ENCODE measurements at regions not wholly inside any gene's neighbourhood (a gene's known extent, or its start where the extent isn't known, plus 50 kb on each side); places are given as distances from the start of the nearest gene placed in this dataset.

DNA sequence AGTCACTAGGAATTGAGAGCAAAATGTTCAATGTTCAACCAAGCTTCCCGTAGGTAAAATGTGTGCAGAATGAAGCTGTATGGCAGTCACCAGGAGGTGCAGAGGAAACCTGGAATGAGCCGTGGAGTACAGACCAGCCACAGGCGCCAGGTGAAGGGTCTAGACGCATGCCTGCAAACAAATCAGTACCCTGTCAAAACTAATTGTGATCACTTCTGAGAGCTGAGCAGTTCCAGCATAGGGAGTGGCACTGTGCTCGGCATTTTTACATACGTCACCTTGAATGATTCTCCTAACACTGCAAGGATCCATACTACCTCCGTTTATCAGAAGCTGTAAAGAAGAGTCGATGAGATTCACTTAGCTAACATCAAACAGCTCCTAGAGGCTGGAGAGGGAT lies 346.1 kb upstream of the ID2 start:
- H2AFZ ChIP-seq (ENCODE audit: low read length), result no peak overlapping the region
- no peaks in the 10 kb centered on the region for H3K27me3 ChIP-seq (ENCODE audit: insufficient read depth, low read length, poor library complexity, severe bottlenecking)
- H3K9me2 ChIP-seq (replicated peaks; ENCODE audit: low read depth, low read length), result no peaks in the 10 kb centered on the region
- H3K9ac ChIP-seq (ENCODE audit: low read depth, low read length, poor library complexity, severe bottlenecking), result no peak overlapping the region
- peaks cover 35% of the 10 kb centered on the region for H3K4me1 ChIP-seq (ENCODE audit: insufficient read depth, low read length, poor library complexity, severe bottlenecking)
- H4K20me1 ChIP-seq (ENCODE audit: insufficient read depth, low read length, poor library complexity, severe bottlenecking), result no peaks in the 10 kb centered on the region
- no peaks in the 10 kb centered on the region for H3K9me3 ChIP-seq (ENCODE audit: insufficient read depth, low read depth, low read length)
- no peaks in the 10 kb centered on the region for H3K79me2 ChIP-seq (ENCODE audit: insufficient read depth, low read length)
- H3F3A ChIP-seq (ENCODE audit: low read depth), result no peaks in the 10 kb centered on the region
- H3K36me3 ChIP-seq (ENCODE audit: insufficient read depth, low read length), result no peaks in the 10 kb centered on the region
- H3K4me2 ChIP-seq (ENCODE audit: low read depth, low read length, poor library complexity, severe bottlenecking), result no peak overlapping the region
- TF ChIP-seq, protein P1, sequence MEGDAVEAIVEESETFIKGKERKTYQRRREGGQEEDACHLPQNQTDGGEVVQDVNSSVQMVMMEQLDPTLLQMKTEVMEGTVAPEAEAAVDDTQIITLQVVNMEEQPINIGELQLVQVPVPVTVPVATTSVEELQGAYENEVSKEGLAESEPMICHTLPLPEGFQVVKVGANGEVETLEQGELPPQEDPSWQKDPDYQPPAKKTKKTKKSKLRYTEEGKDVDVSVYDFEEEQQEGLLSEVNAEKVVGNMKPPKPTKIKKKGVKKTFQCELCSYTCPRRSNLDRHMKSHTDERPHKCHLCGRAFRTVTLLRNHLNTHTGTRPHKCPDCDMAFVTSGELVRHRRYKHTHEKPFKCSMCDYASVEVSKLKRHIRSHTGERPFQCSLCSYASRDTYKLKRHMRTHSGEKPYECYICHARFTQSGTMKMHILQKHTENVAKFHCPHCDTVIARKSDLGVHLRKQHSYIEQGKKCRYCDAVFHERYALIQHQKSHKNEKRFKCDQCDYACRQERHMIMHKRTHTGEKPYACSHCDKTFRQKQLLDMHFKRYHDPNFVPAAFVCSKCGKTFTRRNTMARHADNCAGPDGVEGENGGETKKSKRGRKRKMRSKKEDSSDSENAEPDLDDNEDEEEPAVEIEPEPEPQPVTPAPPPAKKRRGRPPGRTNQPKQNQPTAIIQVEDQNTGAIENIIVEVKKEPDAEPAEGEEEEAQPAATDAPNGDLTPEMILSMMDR (conservative IDR thresholded peaks at IDR 0.05; ENCODE audit: low read length), result no peak
- TF ChIP-seq EZH2phosphoT487 (IDR thresholded peaks at IDR 0.05; ENCODE audit: borderline replicate concordance), result no peak
- no peak overlapping the region for H3K4me3 ChIP-seq (ENCODE audit: low read length, poor library complexity, severe bottlenecking)

DNA sequence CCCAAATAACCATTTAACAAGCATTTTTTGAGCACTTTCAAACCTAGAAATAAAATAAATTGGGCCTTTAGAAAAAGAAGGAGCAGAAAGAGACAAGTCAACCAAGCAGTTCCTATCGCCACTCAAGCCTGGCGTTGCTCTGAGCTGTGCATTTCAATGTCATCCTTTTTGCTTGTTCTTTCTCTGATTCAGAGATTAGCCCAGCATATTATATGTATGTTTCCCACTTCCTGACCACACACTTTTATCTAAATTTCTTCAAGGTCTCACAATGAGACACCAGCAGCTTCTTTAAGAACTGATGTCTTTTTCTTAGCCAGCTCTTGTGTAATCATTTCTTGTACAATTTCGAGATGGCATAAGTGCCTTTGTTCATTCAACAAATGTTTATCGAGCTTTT lies 344.5 kb upstream of the ID2 start:
- H3F3A ChIP-seq (ENCODE audit: low read depth), result no peaks in the 10 kb centered on the region
- H3K9me3 ChIP-seq (ENCODE audit: insufficient read depth, low read depth, low read length), result no peaks in the 10 kb centered on the region
- TF ChIP-seq, protein P1 (conservative IDR thresholded peaks at IDR 0.05; ENCODE audit: low read length), result no peak
- no peak for TF ChIP-seq EZH2phosphoT487 (IDR thresholded peaks at IDR 0.05; ENCODE audit: borderline replicate concordance)
- no peaks in the 10 kb centered on the region for H3K9me2 ChIP-seq (replicated peaks; ENCODE audit: low read depth, low read length)
- peak overlapping the region; percentile 30 for H3K4me2 ChIP-seq (ENCODE audit: low read depth, low read length, poor library complexity, severe bottlenecking)
- H3K9ac ChIP-seq (ENCODE audit: low read depth, low read length, poor library complexity, severe bottlenecking), result no peak overlapping the region
- H3K79me2 ChIP-seq (ENCODE audit: insufficient read depth, low read length), result no peaks in the 10 kb centered on the region
- no peaks in the 10 kb centered on the region for H4K20me1 ChIP-seq (ENCODE audit: insufficient read depth, low read length, poor library complexity, severe bottlenecking)
- no peaks in the 10 kb centered on the region for H3K27me3 ChIP-seq (ENCODE audit: insufficient read depth, low read length, poor library complexity, severe bottlenecking)
- H3K36me3 ChIP-seq (ENCODE audit: insufficient read depth, low read length), result no peaks in the 10 kb centered on the region
- H3K4me3 ChIP-seq (ENCODE audit: low read length, poor library complexity, severe bottlenecking), result no peak overlapping the region
- H3K4me1 ChIP-seq (ENCODE audit: insufficient read depth, low read length, poor library complexity, severe bottlenecking), result peaks cover 25% of the 10 kb centered on the region
- no peak overlapping the region for H2AFZ ChIP-seq (ENCODE audit: low read length)

DNA sequence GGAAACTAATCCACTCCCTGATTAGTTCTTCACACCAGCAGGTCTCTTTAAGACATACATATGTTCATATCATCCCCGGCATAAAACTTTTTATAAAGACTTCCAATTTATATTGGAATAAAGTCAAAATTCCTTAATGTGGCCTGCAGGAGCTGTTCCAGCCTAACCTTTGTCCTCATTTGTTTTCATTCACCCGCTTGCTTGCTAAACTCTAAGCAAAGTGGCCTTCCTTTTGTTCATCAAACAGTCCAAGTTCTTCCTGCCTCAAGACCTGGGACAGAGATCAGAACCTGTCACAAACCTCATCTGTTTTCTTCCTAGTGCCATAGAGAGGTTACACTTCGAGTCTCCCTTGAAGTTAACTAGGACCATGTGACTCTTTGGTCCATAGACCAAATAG lies 339.4 kb upstream of the ID2 start:
- TF ChIP-seq, protein P1 (conservative IDR thresholded peaks at IDR 0.05; ENCODE audit: low read length), result no peak
- no peaks in the 10 kb centered on the region for H4K20me1 ChIP-seq (ENCODE audit: insufficient read depth, low read length, poor library complexity, severe bottlenecking)
- H3K9me3 ChIP-seq (ENCODE audit: insufficient read depth, low read depth, low read length), result no peaks in the 10 kb centered on the region
- no peaks in the 10 kb centered on the region for H3K79me2 ChIP-seq (ENCODE audit: insufficient read depth, low read length)
- H2AFZ ChIP-seq (ENCODE audit: low read length), result no peak overlapping the region
- H3K4me2 ChIP-seq (ENCODE audit: low read depth, low read length, poor library complexity, severe bottlenecking), result no peak overlapping the region
- H3K36me3 ChIP-seq (ENCODE audit: insufficient read depth, low read length), result no peaks in the 10 kb centered on the region
- H3K4me1 ChIP-seq (ENCODE audit: insufficient read depth, low read length, poor library complexity, severe bottlenecking), result peaks cover 7% of the 10 kb centered on the region
- H3K27me3 ChIP-seq (ENCODE audit: insufficient read depth, low read length, poor library complexity, severe bottlenecking), result no peaks in the 10 kb centered on the region
- no peaks in the 10 kb centered on the region for H3F3A ChIP-seq (ENCODE audit: low read depth)
- H3K4me3 ChIP-seq (ENCODE audit: low read length, poor library complexity, severe bottlenecking), result no peak overlapping the region
- no peaks in the 10 kb centered on the region for H3K9me2 ChIP-seq (replicated peaks; ENCODE audit: low read depth, low read length)
- H3K9ac ChIP-seq (ENCODE audit: low read depth, low read length, poor library complexity, severe bottlenecking), result no peak overlapping the region

All from Loucy (cell line).